NCI-H128 (cell line): ENCODE measurements at regions not wholly inside any gene's neighbourhood (a gene's known extent, or its start where the extent isn't known, plus 50 kb on each side); places are given as distances from the start of the nearest gene placed in this dataset.

Source experiments
- DNase-seq: peaks from one replicate; lab custom pipeline; 2025; ENCODE audit not compliant: unreplicated experiment; lab: John Stamatoyannopoulos, UW

DNA sequence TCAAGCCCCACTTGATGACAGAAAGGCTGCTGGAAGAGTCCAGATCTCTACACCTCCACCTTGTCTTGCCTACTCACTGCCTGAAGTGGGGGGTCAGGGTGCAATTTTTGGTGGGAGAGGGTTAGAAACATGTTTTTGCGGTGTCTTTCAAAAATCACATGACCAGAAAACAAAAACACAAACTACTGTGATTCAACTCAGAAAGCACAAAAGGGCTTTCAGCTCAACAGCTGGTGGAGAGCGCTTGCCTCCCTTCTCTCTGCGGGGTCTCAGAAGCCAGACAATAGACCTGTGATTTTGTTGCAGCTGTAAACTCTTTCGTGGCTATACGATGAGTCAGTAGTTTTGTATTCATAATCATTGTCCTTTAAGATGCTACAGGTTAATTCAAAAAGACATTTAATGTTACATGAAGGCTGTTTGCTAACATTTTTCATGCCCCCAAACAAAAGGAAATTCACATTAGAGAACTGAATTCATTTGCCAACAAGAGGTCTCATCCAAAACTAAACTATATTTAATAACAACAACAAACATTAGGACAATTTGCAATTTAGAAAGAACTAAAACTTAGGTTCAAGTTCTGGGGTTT lies 172.6 kb upstream of the RAI14 start:
- DNase-seq, result peak; percentile 72

DNA sequence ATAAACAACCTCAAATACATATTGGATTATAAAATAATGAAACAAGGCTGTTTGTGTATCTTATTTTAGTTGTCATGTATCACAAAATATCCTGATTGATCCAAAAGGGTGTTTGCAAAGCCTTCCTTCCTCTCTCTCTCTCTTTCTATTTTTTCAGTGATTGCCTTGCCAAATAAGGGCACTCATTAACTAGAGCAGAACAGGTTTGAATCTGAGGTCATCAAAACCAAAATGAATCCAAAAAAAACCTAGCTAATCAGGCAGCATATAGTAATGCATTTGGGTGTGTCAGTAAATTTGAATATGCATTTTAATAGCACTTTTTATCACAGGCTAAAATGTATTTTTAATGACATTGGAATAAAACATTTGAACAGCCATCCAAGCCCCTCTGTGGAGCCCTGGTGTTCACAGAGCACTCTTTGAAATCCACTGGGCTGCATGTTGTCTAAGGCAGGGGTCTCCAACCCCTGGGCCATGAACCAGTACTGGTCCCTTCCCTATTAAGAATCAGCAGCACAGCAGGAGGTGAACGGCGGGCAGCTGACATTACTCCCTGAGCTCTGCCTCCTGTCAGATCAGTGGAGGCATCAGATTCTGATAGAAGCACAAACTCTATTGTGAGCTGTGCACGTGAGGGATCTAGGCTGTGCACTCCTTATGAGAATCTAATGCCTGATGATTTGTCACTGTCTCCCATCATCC lies 171.8 kb upstream of the RAI14 start:
- no peak for DNase-seq

DNA sequence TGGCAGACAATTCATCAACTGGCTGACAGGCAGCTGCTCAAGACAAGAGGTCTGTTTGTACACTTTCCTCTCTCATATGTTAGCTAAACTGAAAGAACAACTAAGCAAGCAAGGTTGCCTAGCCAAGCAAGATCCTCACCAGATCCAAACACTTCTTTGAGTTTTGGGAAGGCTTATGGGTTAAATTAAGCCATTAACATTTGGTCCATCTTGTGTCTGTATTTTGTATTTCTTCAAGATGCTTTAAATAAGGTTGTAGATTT lies 170.4 kb upstream of the RAI14 start:
- DNase-seq, result no peak

DNA sequence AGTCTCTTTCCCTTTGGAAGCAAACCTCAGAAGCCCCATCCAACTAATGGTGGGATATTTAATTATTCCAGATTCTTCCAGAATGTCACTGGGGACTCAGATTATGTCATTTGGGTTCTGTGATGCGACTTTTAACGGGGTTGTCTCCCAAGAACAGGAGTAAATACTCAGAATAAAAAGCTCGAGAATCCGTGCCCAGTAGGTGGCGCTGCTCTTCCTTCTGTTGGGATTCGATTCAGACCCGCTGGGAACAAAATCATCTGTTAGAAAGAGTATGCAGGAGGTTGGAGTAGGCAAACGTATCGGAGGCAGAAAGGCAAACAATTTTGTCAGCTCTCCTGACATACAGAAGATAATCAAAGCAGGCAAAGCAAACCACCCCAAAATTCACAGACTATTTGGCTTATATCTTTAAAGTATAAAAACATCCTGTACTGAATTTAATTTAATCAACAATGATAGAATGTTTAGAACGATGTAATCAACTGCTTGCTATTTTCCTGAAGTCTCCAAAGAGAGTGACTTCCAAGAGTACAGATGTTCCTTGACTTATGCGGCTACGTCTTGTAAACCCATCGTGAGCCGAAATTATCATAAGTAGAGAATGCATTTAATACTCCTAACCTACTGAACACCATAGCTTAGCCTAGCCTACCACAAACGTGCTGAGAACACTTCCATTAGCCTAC lies 169.8 kb upstream of the RAI14 start:
- peak; percentile 93 for DNase-seq

DNA sequence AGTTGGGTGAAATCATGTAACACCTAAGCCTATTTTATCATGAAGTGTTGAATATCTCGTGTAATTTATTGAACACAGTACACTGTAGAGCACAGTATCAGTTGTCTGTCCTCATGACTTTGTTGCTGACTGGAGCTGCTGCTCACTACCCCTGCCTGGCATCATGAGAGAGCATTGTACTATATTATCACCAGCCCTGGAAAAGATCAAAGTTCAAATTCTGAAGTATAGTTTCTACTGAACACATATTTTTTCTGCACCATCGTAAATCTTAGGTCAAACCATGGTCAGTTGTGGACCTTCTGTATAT lies 169.3 kb upstream of the RAI14 start:
- DNase-seq, result no peak

DNA sequence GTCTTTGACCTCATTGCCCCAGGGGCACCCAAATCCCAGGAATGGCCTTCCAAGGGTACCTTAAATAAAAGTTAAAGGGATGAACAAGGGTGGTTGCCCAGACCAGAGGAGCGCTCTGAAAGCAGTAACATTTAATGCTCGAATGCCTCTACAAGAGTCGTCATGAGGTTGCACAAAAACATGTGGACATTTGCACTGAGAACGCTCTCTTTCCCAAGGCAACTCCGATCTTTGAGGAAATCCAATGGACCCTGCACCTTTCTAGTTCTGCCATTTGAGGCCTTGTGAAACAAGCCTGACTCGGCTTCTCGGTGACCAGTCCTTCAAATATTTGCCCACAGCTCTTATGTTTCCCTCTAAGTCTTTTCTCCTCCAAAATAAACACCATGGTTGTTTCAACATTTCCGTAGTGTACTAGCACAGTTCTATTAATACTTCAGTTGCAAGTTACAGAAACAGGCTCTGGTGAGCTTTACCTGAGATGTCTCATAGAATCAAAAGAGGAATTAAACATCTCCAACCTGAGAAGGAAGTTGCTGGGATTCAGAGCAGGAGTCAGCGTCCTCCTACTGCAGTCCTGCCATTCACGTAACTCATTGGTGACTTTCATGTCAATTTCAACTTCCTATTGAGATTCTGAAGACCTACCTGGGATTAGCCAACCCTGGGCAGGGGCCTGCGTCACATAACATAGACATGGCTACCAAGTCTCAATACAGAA lies 168.8 kb upstream of the RAI14 start:
- no peak for DNase-seq

DNA sequence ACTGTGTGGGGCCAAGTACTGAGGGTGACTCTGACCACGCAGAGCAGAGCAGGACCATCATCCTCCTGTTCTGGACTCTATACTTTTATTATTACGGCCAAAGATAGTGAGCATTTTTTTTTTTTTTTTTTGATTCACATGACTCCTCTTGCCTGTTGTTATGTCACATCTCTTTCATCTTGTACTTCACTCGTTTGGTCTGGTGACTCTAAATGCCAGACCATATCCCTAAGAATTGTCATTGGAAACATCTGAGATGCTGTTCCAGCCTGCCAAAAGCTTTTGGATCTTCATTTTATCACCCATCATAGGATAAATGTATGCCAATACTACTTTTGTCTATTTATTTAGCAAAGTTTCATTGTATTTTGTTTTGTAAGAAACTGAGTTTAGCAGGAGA lies 168.2 kb upstream of the RAI14 start:
- no peak for DNase-seq

DNA sequence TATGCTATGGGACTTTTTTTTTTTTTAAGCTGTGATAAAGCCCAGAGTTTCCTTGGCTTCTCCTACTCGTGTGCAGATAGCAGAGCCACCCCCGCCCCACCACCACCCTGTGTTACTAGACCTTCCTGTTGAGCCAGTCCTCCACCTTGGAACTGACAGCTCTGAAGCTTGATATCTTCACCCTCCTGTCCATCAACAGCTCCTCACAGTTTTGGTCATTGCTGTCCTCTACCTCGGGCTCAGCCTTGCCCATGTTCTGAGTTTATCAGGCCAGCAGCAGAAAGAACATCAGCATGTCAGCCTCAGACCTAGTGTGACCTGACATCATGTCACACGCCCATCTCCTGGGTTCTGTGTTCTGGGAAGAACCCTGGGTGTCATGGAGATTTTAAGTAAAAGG lies 167.1 kb upstream of the RAI14 start:
- DNase-seq, result no peak

DNA sequence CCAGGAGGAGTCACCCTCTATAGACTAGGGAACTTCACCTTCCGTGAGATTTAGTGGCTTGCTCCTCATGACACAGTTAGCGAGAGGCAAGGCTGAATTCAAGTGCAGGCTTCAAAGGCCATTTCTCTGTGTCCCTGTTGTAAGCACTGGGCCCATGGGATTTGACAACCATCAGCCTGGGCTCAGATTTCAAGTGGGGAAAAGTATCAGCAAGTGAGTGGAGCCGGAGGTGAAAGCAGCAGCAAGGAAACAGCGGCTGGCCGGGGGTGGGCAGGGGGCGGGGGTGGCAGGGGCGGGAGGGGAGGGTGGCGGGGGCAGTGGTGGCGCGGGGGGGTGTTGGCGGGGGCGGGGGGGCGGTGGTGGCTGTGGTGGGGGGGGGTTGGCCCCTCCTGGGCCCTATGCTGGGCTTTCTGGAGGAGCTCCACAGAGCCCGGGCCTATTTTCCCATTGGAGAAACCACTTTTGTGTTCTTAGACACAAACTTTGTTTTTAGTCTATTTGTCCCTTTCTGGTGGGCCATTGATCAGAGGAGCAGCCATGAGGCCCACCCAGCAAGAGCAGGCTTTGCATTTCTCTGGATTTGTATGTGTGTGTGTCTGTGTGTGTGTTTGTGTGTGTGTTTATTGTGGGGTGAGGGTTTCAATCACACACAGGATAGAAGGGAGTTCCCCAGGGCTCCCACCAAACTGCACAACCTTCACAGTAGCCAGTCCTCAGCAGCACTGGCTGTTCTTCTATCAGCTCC lies 165.4 kb upstream of the RAI14 start:
- DNase-seq, result peak; percentile 98

DNA sequence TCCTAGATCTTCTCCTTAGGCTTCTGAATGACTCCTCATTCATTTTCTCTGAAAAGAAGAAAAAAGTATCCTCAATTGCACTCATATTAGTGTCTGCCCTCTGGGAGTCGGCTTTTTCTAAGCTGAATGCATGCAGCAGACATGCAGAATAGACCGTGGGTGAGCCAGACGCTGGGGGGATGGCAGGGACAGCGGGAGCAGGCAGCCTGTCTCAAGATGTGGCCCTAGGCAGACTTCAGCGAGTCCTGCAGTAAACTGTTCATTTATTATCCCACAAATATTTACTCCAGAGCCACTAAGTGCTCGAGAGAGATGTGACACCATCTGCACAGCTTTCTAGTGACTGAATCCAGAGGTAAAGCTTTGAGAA lies 164.9 kb upstream of the RAI14 start:
- no peak for DNase-seq

DNA sequence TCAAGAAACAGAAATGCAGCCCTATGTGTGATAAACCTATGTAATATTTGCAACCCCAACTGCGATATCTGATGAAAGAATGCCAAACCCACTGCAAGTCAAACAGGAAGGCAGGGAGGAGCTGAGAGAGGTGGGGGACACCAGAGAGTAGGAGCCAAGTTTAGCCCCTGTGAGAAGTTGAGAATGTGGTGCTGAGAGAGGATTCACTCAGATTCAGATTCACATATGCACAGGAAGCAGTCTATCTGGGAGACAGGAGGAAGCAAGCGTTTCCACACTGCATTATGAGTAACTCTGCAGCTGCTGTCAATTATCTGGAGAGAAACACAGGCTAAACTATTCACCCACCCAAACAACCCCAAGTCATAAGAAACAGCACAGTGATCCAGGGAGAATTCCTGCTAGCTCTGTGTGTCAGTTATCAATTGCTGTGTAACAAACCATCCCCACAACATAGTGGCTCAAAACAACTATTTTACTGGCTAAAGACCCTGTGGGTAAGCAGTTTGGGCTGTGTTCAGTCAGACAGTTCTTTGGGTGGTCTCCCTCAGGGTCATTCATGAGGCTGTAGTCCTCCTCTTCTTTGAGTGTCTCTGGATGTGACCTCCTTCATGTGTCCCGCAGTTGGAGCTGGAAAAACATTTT lies 161.9 kb upstream of the RAI14 start:
- DNase-seq, result no peak

DNA sequence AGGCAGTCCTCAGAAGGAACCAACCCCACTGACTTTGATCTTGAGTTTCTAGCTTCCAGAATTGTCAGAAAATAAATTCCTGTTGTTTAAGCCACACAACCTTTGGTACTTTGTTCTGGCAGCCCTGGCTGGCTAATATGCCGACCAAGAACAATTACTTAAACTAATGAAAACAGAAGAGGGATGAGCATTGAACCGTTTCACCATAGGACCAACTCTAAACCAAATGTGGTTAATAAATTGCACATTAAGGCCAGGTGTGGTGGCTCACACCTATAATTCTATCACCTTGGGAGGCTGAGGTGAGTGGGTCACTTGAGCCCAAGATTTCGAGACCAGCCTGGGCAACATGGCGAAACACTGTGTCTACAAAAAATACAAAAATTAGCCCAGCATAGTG lies 160.9 kb upstream of the RAI14 start:
- no peak for DNase-seq

DNA sequence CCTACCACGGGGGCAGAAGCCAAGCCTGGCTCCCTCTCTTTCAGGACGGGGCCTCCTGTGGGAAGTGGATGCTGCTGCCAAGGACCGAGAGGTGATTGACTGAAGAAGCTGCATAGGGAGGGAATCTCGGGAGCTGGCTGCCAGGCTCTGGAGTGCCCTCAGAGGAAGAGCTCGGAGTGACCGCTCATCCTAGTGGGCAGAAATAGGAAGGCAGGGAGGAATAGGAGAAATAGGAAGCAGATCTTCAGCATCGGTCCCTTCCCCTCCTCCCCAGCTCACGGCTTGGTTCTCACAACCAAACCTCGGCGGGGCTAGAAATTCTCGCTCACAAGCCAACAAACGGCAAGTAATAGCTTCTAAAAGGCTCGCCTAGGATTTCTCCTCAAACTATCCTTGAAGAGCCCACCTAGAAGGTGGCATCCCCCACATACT lies 159.9 kb upstream of the RAI14 start:
- no peak for DNase-seq

DNA sequence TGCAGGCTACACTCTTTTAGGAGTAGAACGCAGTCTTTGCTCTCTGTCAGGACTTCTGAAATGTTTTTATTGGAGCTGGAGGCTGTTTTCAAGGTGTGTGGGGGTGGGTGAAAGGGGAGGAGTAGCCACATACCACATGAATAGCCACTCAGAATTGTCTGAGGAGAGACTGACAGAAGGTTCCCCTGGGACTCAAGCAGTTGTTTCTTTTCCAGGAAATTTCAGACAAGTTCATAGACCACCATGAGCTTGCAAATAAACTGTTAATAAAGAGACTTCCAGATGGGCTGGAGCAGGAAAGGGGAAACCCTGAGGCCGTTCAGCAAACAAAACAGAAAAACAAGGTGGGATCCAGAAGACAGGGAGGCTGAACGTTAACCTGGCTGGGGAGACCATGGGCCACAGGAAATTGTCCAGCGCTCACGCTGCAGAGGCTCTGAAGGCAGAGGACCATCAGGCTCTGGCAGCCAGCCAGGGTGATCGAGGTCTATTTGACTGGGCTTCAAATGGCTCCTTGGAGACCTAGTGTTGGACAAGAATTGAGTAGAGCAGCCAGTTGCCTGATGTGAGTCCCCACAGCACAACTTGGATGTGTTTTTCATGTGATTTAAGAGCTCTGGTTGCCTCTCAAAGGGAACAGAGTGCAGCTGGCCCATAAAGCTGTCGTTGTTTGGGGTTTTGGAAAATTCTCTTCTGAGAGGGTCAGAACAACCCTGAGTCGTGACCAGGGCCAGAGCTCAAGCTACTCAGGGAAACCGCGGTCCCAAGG lies 159.2 kb upstream of the RAI14 start:
- DNase-seq, result no peak

DNA sequence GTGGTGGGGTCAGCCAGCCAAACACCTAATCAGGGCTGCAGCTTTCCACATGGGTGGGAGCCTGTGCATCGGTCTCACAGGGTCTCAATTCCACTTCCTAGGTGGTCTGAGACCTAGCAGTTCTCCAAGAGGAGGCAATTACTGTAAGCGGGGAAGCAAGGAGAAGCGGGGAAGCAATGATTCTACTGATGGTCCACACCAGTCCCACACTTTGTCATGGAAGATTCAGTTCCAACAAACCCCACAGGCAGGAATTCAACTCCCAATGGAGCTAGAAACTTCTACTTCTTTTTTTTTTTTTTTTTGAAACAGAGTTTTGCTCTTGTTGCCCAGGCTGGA lies 158.7 kb upstream of the RAI14 start:
- DNase-seq, result no peak

DNA sequence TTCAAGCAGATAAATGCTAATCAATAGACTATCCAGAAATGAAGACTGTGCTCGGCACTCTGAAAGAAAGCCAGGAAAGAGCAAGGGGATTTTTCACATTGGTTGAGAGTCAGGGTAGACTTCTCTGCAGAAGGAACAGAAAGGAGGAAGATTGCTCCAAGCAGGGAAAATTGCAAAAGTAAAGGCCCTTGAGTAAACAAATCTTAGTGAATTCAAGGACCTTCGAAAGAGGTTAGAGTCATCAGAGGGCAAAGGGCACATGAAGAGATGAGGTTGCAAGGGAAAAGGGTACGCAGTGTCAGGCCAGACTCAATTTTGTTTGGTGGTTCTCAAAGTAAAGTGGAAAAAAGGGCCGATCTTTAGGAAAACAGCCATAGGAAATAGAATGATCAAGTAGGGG lies 157.6 kb upstream of the RAI14 start:
- DNase-seq, result no peak

DNA sequence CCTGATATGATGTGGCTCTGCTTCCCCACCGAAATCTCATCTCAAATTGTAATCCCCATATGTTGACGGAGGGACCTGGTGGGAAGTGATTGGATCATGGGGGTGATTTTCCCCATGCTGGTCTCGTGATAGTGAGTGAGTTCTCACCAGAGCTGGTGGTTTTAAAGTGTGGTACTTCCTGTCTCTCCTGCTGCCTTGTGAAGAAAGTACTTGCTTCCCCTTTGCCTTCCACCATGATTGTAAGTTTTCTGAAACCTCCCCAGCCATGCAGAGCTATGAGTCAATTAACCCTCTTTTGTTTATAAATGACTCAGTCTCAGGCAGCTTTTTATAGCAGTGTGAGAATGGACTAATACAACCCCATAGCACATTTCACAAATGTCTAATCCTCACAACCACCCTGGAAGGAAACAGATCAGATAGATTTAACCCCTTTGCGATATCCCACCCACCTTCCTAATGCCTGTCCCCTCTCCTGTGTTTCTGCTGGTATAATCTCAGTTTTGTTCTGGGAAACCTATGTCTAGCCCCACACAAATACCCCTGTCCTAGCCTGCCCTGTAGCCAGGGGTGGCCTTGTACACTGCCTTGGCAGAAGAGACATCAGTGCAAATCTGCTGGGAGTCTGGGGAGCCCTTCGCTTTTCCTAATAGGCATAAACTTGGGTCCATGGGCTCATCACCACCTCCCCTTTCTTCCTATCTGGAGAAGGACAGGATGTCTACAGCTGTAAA lies 157.0 kb upstream of the RAI14 start:
- DNase-seq, result no peak

DNA sequence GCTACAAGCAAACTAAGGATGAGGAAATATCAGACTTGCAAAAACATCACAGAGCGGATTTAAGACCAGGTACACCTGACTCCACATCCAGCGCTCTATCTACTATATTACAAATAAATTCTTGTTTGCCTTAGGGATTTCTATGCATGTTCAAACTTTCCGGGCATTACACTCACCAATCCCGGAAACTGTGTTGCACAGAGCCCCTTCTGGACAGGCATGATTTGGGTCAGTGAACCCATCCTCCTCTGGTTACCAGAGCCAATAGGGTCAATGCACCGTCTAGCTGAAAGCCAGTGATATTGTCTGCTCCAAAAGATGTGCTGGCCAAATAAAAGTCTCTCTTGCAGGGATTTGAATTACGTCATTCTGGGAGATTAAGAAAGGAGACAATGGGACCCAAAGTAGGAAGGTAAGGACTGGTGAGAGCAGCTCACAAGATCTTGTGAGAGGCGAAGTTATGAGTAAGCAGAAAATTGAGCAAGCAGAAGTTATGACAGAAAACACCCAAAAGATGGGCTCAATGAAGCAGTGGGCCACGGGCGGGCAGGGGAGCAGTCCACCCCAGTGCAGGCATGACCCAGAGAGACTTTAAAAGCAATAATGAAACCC lies 155.8 kb upstream of the RAI14 start:
- DNase-seq, result no peak

DNA sequence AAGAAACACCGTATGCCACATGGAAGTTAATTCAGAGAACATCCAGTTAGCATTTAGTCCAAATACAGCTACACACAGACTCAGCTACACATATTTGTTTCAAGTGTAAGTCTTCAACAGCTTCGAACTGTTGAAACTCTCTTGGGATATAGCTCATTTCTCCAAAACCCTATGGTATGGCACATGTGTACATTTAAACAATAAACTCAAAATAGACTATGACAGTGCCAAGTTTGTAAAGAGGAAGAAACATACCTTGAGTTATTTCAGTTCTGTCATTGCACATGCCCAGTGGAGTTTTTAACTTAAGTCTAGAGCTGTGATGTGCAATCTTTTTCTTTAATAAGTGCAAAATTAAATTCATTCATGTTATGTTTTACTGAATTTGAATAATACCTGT lies 155.1 kb upstream of the RAI14 start:
- DNase-seq, result no peak

DNA sequence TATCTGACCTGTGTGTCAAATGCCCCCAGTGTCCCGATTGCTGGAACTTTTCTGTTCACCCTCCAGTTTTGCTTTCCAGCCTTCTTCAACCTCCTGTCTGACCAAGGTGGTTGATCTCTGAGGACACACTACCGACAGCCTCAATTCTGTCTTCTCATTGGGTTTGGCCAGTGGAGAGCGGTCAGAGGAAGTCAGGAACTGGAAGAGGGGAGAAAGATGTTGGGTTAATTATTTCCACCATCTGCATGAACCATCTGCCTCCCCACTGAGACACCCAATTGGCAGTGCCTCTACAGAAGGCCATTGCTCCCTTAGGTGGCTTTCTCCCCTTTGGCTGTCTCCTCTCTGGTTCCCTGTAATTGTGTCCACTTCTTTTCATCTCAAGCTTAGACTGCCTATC lies 154.3 kb upstream of the RAI14 start:
- no peak for DNase-seq
